GM19328 (cell line): ENCODE measurements at regions not wholly inside any gene's neighbourhood (a gene's known extent, or its start where the extent isn't known, plus 50 kb on each side); places are given as distances from the start of the nearest gene placed in this dataset.
"Not testable (repeated sequence)": the region's sequence is repeated elsewhere in the genome, so short reads cannot be mapped to it uniquely, and the experiment has no call there.

ENCODE experiments used
- ATAC-seq: cut with Tn5 transposase; IDR thresholded peaks from one replicate; pipeline ENCODE4 v1.9.1; 2021; ENCODE audit warnings: mild to moderate bottlenecking, moderate library complexity; ENCODE audit not compliant: unreplicated experiment

GRCh38 chr14:99007795-99008194 is 264.2 kb downstream of the BCL11B start:
- no peak for ATAC-seq

- no peak for ATAC-seq
These were observed 262.1 kb downstream of the BCL11B start for GRCh38 chr14:99009871-99010270.

GRCh38 chr14:99011385-99011784 is 260.6 kb downstream of the BCL11B start:
- ATAC-seq, result no peak

GRCh38 chr14:99012703-99013102 is 259.3 kb downstream of the BCL11B start:
- no peak for ATAC-seq

GRCh38 chr14:99015833-99016232 is 256.2 kb downstream of the BCL11B start:
- ATAC-seq, result no peak

- no peak for ATAC-seq
These were observed 248.6 kb downstream of the BCL11B start for GRCh38 chr14:99023371-99023770.

- no peak for ATAC-seq
These were observed 247.1 kb downstream of the BCL11B start for GRCh38 chr14:99024926-99025325.

GRCh38 chr14:99025418-99025817 is 246.6 kb downstream of the BCL11B start:
- no peak for ATAC-seq

- ATAC-seq, result no peak
These were observed 245.5 kb downstream of the BCL11B start for GRCh38 chr14:99026471-99026870.

- ATAC-seq, result no peak
These were observed 244.0 kb downstream of the BCL11B start for GRCh38 chr14:99028041-99028440.

GRCh38 chr14:99028521-99028920 is 243.5 kb downstream of the BCL11B start:
- ATAC-seq, result no peak

GRCh38 chr14:99029145-99029915 is 242.7 kb downstream of the BCL11B start:
- no peak for ATAC-seq

GRCh38 chr14:99029916-99030305 is 242.1 kb downstream of the BCL11B start:
- ATAC-seq, result no peak

GRCh38 chr14:99030454-99030853 is 241.5 kb downstream of the BCL11B start:
- ATAC-seq, result no peak

- no peak for ATAC-seq
These were observed 239.2 kb downstream of the BCL11B start for GRCh38 chr14:99032759-99033158.

GRCh38 chr14:99033951-99034350 is 238.0 kb downstream of the BCL11B start:
- no peak for ATAC-seq

GRCh38 chr14:99034711-99035171 is 237.3 kb downstream of the BCL11B start:
- ATAC-seq, result no peak

- no peak for ATAC-seq
These were observed 236.7 kb downstream of the BCL11B start for GRCh38 chr14:99035268-99035667.

GRCh38 chr14:99035712-99036610 is 236.0 kb downstream of the BCL11B start:
- ATAC-seq, result no peak

- ATAC-seq, result no peak
These were observed 235.2 kb downstream of the BCL11B start for GRCh38 chr14:99036611-99037293.

- ATAC-seq, result not testable (repeated sequence)
These were observed 234.7 kb downstream of the BCL11B start for GRCh38 chr14:99037326-99037725.
